HCT116 (cell line): ENCODE measurements at regions not wholly inside any gene's neighbourhood (a gene's known extent, or its start where the extent isn't known, plus 50 kb on each side); places are given as distances from the start of the nearest gene placed in this dataset.

Source experiments
- ATAC-seq: fragments of 200-7000 bp; cut with Tn5 transposase; 2 replicates; pipeline ENCODE4 v1.9.1; 2020; ENCODE audit warnings: mild to moderate bottlenecking, moderate library complexity
- BruUV-seq: library from RNA; stranded (reverse); fragments of 400-500 nt; replicated peaks from 2 replicates; lab custom pipeline; 2021; lab: Mats Ljungman, UMichigan
- CTCF ChIA-PET: fragments of 300-600 bp; sonication (Branson Sonifier 250); formaldehyde crosslinking; loops from one replicate; lab custom pipeline; 2021; ENCODE audit warnings: antibody characterized with exemption; lab: Charles Lee
- POLR2A ChIA-PET: fragments of 300-600, 350-600 bp; sonication (Branson Sonifier 250); formaldehyde crosslinking; loops from one replicate; lab custom pipeline; 2021; ENCODE audit warnings: antibody characterized with exemption; lab: Charles Lee
- RAD21 ChIA-PET, 2 experiments: fragments of 300-600 bp; sonication (Branson Sonifier 250); formaldehyde crosslinking; loops; one replicate each; lab custom pipeline; 2023; ENCODE audit warnings: low total read pairs in 2 of 2; ENCODE audit not compliant: uncharacterized antibody in 2 of 2, unreplicated experiment in 2 of 2, low non-redundant PET in 1 of 2; lab: Charles Lee
- DNase-seq: peaks from one replicate; pipeline ENCODE4 v3.0.0-alpha.2; 2010; ENCODE audit warnings: low read depth, low spot score
- H2AFZ ChIP-seq: fragments of 200-600 bp; shearing (Covaris generic), sonication (generic); 2 replicates; pipeline ENCODE4 v1.6.1; 2017; ENCODE audit warnings: low read depth, mixed run types, mixed read lengths, antibody characterized with exemption, low read length; ENCODE audit not compliant: poor library complexity, severe bottlenecking
- H3K27ac ChIP-seq: 2 replicates; pipeline ENCODE4 v1.5.1; 2012; ENCODE audit warnings: low read depth, low read length
- H3K27me3 ChIP-seq: fragments of 200-600 bp; sonication (generic); 2 replicates; pipeline ENCODE4 v1.6.1; 2016; ENCODE audit warnings: mixed run types, low read length, mixed read lengths; ENCODE audit not compliant: insufficient read depth
- H3K36me3 ChIP-seq, 2 experiments: fragments of 200-500 bp in 1 of 2; fragments of 200-600 bp in 1 of 2; sonication (Bioruptor generic) in 1 of 2; sonication (generic) in 1 of 2; 2 replicates each; pipeline versions ENCODE4 v1.5.1 to v1.6.1; 2014 to 2016; ENCODE audit warnings: low read length in 2 of 2, inconsistent platforms in 1 of 2, mixed read lengths in 1 of 2, mixed run types in 1 of 2; ENCODE audit not compliant: insufficient read depth in 2 of 2, control insufficient read depth in 1 of 2
- H3K4me1 ChIP-seq, 2 experiments: fragments of 200-600 bp in 1 of 2; sonication (generic) in 1 of 2; 2 replicates each; pipeline versions ENCODE4 v1.5.1 to v1.6.1; 2012 to 2017; ENCODE audit warnings: low read length in 2 of 2, inconsistent platforms in 1 of 2, mild to moderate bottlenecking in 1 of 2, mixed read lengths in 1 of 2, mixed run types in 1 of 2, moderate library complexity in 1 of 2; ENCODE audit not compliant: insufficient read depth in 2 of 2, control insufficient read depth in 1 of 2
- H3K4me2 ChIP-seq: fragments of 200-600 bp; sonication (generic); 2 replicates; pipeline ENCODE4 v1.6.1; 2017; ENCODE audit warnings: mixed run types, low read length, mixed read lengths
- H3K4me3 ChIP-seq, 2 experiments: fragments of 200-600 bp in 1 of 2; sonication (generic) in 1 of 2; replicated peaks in 1 of 2; 2 replicates each; pipeline ENCODE4 v1.5.1; 2011 to 2016; ENCODE audit warnings: low read length in 2 of 2, control low read depth in 1 of 2, low read depth in 1 of 2, mild to moderate bottlenecking in 1 of 2, mixed read lengths in 1 of 2, mixed run types in 1 of 2
- H3K79me2 ChIP-seq: fragments of 200-600 bp; sonication (generic); 2 replicates; pipeline ENCODE4 v1.6.1; 2017; ENCODE audit warnings: mild to moderate bottlenecking, mixed run types, low read length, moderate library complexity, mixed read lengths; ENCODE audit not compliant: insufficient read depth
- H3K9ac ChIP-seq: fragments of 200-600 bp; sonication (generic); 2 replicates; pipeline ENCODE4 v1.6.1; 2016; ENCODE audit warnings: low read length, mixed read lengths
- H3K9me2 ChIP-seq: fragments of 200-600 bp; sonication (generic), shearing (Covaris generic); 2 replicates; pipeline ENCODE4 v1.6.1; 2017; ENCODE audit warnings: mixed run types, mild to moderate bottlenecking, moderate library complexity; ENCODE audit not compliant: insufficient read depth
- H3K9me3 ChIP-seq, 2 experiments: fragments of 200-500 bp in 1 of 2; fragments of 200-600 bp in 1 of 2; sonication (Bioruptor generic) in 1 of 2; sonication (generic) in 1 of 2; 2 replicates each; pipeline ENCODE4 v1.6.1; 2014 to 2017; ENCODE audit warnings: low read length in 2 of 2, mixed read lengths in 2 of 2, inconsistent platforms in 1 of 2, low read depth in 1 of 2, mild to moderate bottlenecking in 1 of 2, mixed run types in 1 of 2, moderate library complexity in 1 of 2; ENCODE audit not compliant: control insufficient read depth in 1 of 2, insufficient read depth in 1 of 2
- H4K20me1 ChIP-seq: fragments of 200-600 bp; sonication (generic), shearing (Covaris generic); 2 replicates; pipeline ENCODE4 v1.6.1; 2017; ENCODE audit warnings: mixed run types, mild to moderate bottlenecking, moderate library complexity; ENCODE audit not compliant: insufficient read depth
- EGR1 ChIP-seq: IDR thresholded peaks from 2 replicates; pipeline ENCODE4 v1.6.1; 2012; ENCODE audit warnings: low read depth
- EZH2phosphoT487 ChIP-seq: fragments of 200-600 bp; IDR thresholded peaks from 2 replicates; pipeline ENCODE4 v1.6.1; 2018; ENCODE audit warnings: antibody characterized with exemption, borderline replicate concordance
- POLR2A ChIP-seq: IDR thresholded peaks from 2 replicates; pipeline ENCODE4 v1.7.0; 2011; ENCODE audit warnings: borderline replicate concordance; ENCODE audit not compliant: insufficient read depth, insufficient read length; ENCODE audit errors: extremely low read depth
- RAD21 ChIP-seq: IDR thresholded peaks from 2 replicates; pipeline ENCODE4 v1.6.1; 2012; ENCODE audit warnings: low read depth, mild to moderate bottlenecking
- TCF7L2 ChIP-seq: IDR thresholded peaks from 2 replicates; pipeline ENCODE4 v1.7.0; 2011; ENCODE audit warnings: borderline replicate concordance, inconsistent platforms; ENCODE audit not compliant: insufficient read depth, insufficient read length; ENCODE audit errors: extremely low read depth
- YY1 ChIP-seq: IDR thresholded peaks from 2 replicates; pipeline ENCODE4 v1.6.1; 2011; ENCODE audit warnings: low read length, low read depth, moderate library complexity, mild to moderate bottlenecking; ENCODE audit not compliant: insufficient replicate concordance; ENCODE audit errors: extremely low read depth
- ZFX ChIP-seq: fragments of 450-650 bp; IDR thresholded peaks from 2 replicates; pipeline ENCODE4 v1.6.1; 2017
- intact Hi-C: fragments of 100-400 bp; cut with micrococcal nuclease; formaldehyde crosslinking; loops from 2 replicates; pipeline ENCODE4 v1.10.0; 2022
- TF ChIP-seq, protein P1 (sequence below): IDR thresholded peaks from 2 replicates; pipeline ENCODE4 v1.6.1; 2012

DNA sequence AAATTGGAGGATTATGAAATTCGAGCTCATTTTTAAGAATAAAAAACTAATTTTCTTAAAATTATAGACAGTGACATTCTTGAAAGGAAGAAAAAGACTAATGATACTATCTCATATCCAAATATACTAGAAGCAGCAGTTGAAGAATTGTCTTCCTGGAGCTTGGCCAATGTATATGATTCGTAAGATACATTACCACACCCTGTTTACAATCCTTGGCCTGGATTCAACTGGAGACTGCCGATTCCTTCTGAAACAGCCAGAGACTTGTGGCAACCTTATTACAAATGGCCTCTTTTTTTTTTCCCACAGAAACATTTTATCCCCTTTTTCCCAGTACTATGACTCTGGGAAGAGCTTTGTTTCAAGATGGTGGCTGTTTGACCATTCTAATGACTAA is 571.2 kb upstream of the FAT1 start:
- ATAC-seq, result no peak
- Histone ChIP-seq H3K9me2 (no peaks in the 10 kb centered on the region; the same call in 1 of the 2 replicates), H3K4me2 (no peak overlapping the region), H3K36me3 (no peaks in the 10 kb centered on the region), H3K9ac (no peak overlapping the region), H3K79me2 (no peaks in the 10 kb centered on the region), H3K9me3 (no peaks in the 10 kb centered on the region; a peak in 1 of 4 replicates), H3K27ac (no peak overlapping the region), H3K27me3 (no peaks in the 10 kb centered on the region), H3K4me1 (no peaks in the 10 kb centered on the region), H3K4me3 (no peak overlapping the region), H2AFZ (no peak overlapping the region), H4K20me1 (no peaks in the 10 kb centered on the region)
- ChIA-PET POLR2A (no interaction called here), RAD21 (no interaction called here), CTCF (no interaction called here)
- TF ChIP-seq EGR1, result no peak
- TF ChIP-seq EZH2phosphoT487, result no peak
- TF ChIP-seq POLR2A, result no peak
- TF ChIP-seq YY1, result no peak
- DNase-seq, result no peak
- intact Hi-C loops, result no loop called here
- no TSS peak for BruUV-seq

DNA sequence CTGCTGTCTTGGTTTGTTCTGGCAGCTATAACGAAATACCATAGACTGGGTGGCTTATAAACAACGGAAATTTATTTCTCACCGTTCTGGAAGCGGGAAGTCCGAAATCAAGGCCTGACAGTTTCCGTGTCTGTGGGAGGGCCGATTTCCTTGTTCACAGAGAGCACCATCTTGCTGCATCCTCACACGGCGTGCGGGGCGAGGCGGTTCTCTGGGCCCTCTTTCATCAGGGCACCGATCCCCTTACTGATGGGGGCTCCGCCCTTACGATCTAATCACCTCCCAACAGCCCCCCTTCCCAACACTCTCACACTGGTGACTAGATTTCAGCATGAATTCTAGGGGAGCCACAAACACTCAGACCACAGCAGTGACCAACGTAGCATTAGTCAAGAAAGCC is 578.3 kb upstream of the FAT1 start:
- BruUV-seq, result no TSS peak
- H3K27ac ChIP-seq, result no peak overlapping the region
- H4K20me1 ChIP-seq, result no peaks in the 10 kb centered on the region
- H3K4me2 ChIP-seq, result no peak overlapping the region
- ATAC-seq (no peak), DNase-seq (no peak)
- POLR2A ChIA-PET, result no interaction called here
- no peaks in the 10 kb centered on the region for H3K36me3 ChIP-seq
- no peaks in the 10 kb centered on the region for H3K4me1 ChIP-seq
- TF ChIP-seq, protein P1, sequence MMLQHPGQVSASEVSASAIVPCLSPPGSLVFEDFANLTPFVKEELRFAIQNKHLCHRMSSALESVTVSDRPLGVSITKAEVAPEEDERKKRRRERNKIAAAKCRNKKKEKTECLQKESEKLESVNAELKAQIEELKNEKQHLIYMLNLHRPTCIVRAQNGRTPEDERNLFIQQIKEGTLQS, result no peak
- no peak for TF ChIP-seq TCF7L2
- no peak for TF ChIP-seq POLR2A
- no peak for TF ChIP-seq RAD21
- TF ChIP-seq ZFX, result no peak
- TF ChIP-seq EZH2phosphoT487, result no peak
- H3K79me2 ChIP-seq, result no peaks in the 10 kb centered on the region
- intact Hi-C loops, result no loop called here
- H3K9ac ChIP-seq, result no peak overlapping the region
- CTCF ChIA-PET, result no interaction called here
- H2AFZ ChIP-seq, result no peak overlapping the region
- RAD21 ChIA-PET, result no interaction called here
- no peak overlapping the region for H3K4me3 ChIP-seq
- H3K9me3 ChIP-seq, result no peaks in the 10 kb centered on the region; a peak in 1 of 4 replicates
- H3K27me3 ChIP-seq, result no peaks in the 10 kb centered on the region
- no peaks in the 10 kb centered on the region for H3K9me2 ChIP-seq
